HL-60 (cell line): ENCODE measurements at regions not wholly inside any gene's neighbourhood (a gene's known extent, or its start where the extent isn't known, plus 50 kb on each side); places are given as distances from the start of the nearest gene placed in this dataset.

Source experiments
- DNase-seq, 2 experiments: peaks; one replicate each; pipeline ENCODE4 v3.0.0-alpha.2; 2010 to 2020; ENCODE audit warnings: low read depth in 1 of 2, low spot score in 1 of 2
- H3K27ac ChIP-seq: fragments of 250-450 bp; sonication (Bioruptor Pico); replicated peaks from 2 replicates; pipeline ENCODE4 v1.5.1; 2020; ENCODE audit warnings: mild to moderate bottlenecking, moderate library complexity
- H3K27me3 ChIP-seq: fragments of 250-450 bp; sonication (Bioruptor Pico); 2 replicates; pipeline ENCODE4 v1.5.1; 2021; ENCODE audit warnings: mild to moderate bottlenecking, moderate library complexity; ENCODE audit not compliant: insufficient read depth, poor library complexity, severe bottlenecking
- H3K4me3 ChIP-seq: replicated peaks from 2 replicates; pipeline ENCODE4 v1.5.1; 2011; ENCODE audit warnings: mild to moderate bottlenecking, control low read depth, low read length; ENCODE audit not compliant: insufficient read depth
- CTCF ChIP-seq: IDR thresholded peaks from one replicate; pipeline ENCODE4 v1.5.1; 2011; ENCODE audit warnings: low read length, control low read depth, inconsistent platforms; ENCODE audit not compliant: insufficient read depth
- GABPA ChIP-seq: IDR thresholded peaks from 2 replicates; pipeline ENCODE4 v1.6.1; 2012; ENCODE audit warnings: low read depth
- POLR2AphosphoS5 ChIP-seq: IDR thresholded peaks from 2 replicates; pipeline ENCODE4 v1.6.1; 2012; ENCODE audit warnings: low read depth
- SPI1 ChIP-seq: IDR thresholded peaks from 2 replicates; pipeline ENCODE4 v1.6.1; 2012; ENCODE audit warnings: low read depth, mild to moderate bottlenecking, borderline replicate concordance
- TF ChIP-seq, protein P1 (sequence below): IDR thresholded peaks from 2 replicates; pipeline ENCODE4 v1.6.1; 2012; ENCODE audit warnings: low read depth; ENCODE audit not compliant: insufficient replicate concordance

- no peak overlapping the region for H3K27ac ChIP-seq
- DNase-seq: no peak
- no peak overlapping the region for H3K4me3 ChIP-seq
- H3K27me3 ChIP-seq: no peaks in the 10 kb centered on the region
- no peak for TF ChIP-seq GABPA
- TF ChIP-seq POLR2AphosphoS5: no peak
- TF ChIP-seq, protein P1, sequence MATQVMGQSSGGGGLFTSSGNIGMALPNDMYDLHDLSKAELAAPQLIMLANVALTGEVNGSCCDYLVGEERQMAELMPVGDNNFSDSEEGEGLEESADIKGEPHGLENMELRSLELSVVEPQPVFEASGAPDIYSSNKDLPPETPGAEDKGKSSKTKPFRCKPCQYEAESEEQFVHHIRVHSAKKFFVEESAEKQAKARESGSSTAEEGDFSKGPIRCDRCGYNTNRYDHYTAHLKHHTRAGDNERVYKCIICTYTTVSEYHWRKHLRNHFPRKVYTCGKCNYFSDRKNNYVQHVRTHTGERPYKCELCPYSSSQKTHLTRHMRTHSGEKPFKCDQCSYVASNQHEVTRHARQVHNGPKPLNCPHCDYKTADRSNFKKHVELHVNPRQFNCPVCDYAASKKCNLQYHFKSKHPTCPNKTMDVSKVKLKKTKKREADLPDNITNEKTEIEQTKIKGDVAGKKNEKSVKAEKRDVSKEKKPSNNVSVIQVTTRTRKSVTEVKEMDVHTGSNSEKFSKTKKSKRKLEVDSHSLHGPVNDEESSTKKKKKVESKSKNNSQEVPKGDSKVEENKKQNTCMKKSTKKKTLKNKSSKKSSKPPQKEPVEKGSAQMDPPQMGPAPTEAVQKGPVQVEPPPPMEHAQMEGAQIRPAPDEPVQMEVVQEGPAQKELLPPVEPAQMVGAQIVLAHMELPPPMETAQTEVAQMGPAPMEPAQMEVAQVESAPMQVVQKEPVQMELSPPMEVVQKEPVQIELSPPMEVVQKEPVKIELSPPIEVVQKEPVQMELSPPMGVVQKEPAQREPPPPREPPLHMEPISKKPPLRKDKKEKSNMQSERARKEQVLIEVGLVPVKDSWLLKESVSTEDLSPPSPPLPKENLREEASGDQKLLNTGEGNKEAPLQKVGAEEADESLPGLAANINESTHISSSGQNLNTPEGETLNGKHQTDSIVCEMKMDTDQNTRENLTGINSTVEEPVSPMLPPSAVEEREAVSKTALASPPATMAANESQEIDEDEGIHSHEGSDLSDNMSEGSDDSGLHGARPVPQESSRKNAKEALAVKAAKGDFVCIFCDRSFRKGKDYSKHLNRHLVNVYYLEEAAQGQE: no peak
- TF ChIP-seq CTCF: no peak
- TF ChIP-seq SPI1: no peak
Observed at GRCh38 chrX:97850911-97851310, 967.2 kb downstream of the RPA4 start.

DNA sequence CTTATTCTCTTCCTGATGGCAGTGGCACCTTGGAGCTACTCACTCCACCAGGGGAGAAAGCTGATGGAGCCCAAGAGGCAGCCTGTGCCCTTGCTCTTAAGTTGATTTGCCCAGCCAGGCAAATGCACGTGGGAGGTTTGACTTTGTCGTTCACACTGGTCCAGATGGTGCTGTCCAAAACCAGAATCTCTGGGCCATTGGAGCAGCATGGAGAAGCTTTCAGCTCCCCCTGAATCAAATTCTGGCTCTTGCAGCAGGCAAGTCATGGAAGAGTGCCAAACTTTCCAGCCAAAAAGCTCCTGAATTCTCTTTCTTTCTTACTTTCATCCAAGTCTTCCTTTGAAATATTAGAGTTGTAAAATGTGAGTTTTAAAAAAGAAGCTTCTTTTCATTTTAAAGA is 970.4 kb downstream of the RPA4 start:
- H3K27ac ChIP-seq: no peak overlapping the region
- H3K27me3 ChIP-seq: no peaks in the 10 kb centered on the region
- no peak for TF ChIP-seq CTCF
- DNase-seq: no peak
- H3K4me3 ChIP-seq: no peak overlapping the region

DNA sequence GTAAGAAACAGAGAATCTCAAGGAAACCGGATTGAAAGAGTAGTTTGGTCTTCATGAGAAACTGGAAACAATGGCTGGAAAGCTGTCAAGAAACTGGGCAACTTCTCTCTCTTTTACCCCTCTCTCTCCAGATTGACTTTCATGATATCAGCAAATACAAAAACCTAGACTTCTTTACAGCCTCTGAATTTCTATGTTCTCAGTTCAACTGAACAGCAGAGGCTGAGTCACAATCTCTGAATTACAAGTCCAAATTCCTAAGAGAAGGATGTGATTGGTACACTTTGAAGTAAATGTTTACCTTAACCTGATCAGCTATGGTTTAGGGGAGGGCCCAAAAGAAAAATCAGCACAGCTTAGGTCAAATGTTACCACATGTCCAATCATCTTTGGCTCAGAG is 974.9 kb downstream of the RPA4 start:
- H3K27ac ChIP-seq: no peak overlapping the region
- H3K27me3 ChIP-seq: no peaks in the 10 kb centered on the region
- TF ChIP-seq GABPA (no peak), CTCF (no peak), SPI1 (no peak), POLR2AphosphoS5 (no peak)
- TF ChIP-seq, protein P1: no peak
- H3K4me3 ChIP-seq: no peak overlapping the region
- no peak for DNase-seq

DNA sequence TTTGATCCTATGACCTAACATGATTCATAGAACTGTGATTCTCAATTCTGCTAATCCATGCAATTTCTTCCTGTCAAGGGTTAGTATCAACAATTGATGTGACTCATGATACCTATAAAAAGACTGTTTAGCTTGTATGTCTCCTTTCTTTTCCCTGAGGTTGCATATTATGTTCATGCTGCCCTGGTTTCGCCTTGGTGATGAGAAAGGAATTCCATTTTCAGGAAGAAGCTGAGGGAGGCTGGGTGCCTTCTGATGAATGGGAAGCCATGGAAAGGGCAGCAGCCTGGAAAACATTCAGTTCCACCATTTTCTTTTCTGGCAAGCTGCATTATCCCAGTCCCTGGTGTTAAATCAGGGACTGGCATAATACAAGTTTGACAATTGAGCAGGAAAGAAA is 976.5 kb downstream of the RPA4 start:
- H3K4me3 ChIP-seq: no peak overlapping the region
- no peak for DNase-seq
- no peaks in the 10 kb centered on the region for H3K27me3 ChIP-seq
- H3K27ac ChIP-seq: no peak overlapping the region
- TF ChIP-seq CTCF (no peak), POLR2AphosphoS5 (no peak), SPI1 (no peak), GABPA (no peak)
- TF ChIP-seq, protein P1: no peak
